HFF-Myc (cell line): ENCODE measurements at regions not wholly inside any gene's neighbourhood (a gene's known extent, or its start where the extent isn't known, plus 50 kb on each side); places are given as distances from the start of the nearest gene placed in this dataset.

Source experiments
- DNase-seq: peaks from one replicate; pipeline ENCODE4 v3.0.0-alpha.2; 2011; ENCODE audit warnings: low read depth; ENCODE audit errors: extremely low read depth
- H3K4me3 ChIP-seq: replicated peaks from 2 replicates; pipeline ENCODE4 v1.5.1; 2011; ENCODE audit warnings: low read depth, mild to moderate bottlenecking, control low read depth, low read length
- CTCF ChIP-seq: IDR thresholded peaks from 2 replicates; pipeline ENCODE4 v1.5.1; 2012; ENCODE audit warnings: mild to moderate bottlenecking, low read depth, low read length, control low read depth; ENCODE audit errors: missing control alignments

GRCh38 chr3:191119415-191120295, 79.4 kb upstream of the OSTN start:
- TF ChIP-seq CTCF, result no peak
- no peak for DNase-seq
- H3K4me3 ChIP-seq, result no peak overlapping the region

- H3K4me3 ChIP-seq, result no peak overlapping the region
- no peak for DNase-seq
- TF ChIP-seq CTCF, result no peak
Measured at GRCh38 chr3:191111722-191112121, 87.3 kb upstream of the OSTN start.

DNA sequence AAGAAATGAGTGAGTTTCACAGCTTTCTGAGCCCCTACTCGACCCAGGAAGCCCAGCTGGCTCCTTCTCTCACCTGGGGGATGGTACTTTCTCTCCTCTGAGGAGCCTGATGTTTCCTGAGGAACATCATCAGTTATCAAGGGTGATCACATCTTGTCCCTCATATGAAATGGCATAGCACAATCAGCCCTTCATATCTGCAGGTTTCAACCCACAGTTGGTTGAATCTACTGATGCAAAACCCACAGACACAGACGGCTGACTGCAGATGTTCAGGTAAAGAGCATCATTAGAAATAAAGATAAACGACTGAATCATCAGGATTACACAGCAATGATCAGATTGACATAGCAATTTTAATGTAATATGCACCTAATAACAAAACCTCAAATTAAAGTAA, 93.6 kb upstream of the OSTN start:
- TF ChIP-seq CTCF, result no peak
- no peak overlapping the region for H3K4me3 ChIP-seq
- no peak for DNase-seq

DNA sequence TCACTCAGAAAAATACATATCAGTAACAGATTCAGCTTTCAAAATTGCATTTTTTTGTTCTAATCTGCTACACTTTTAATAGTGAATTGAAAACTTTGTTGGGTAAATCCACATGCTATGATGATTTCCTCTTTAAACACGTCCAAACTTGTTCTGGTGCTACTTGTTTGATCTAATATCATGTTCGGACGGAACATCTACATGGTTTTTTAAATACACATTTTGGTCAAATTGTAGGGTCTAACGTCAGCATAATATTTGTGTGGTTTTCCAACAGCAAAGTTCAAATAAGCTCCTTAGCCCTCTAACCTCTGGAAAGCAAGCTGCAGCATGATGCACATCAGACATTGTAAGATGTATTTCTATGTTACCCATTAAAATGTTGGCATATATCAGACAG, 98.5 kb upstream of the OSTN start:
- TF ChIP-seq CTCF, result no peak
- no peak for DNase-seq
- H3K4me3 ChIP-seq, result no peak overlapping the region

GRCh38 chr3:191094057-191094845, 104.8 kb upstream of the OSTN start:
- no peak for TF ChIP-seq CTCF
- no peak for DNase-seq
- no peak overlapping the region for H3K4me3 ChIP-seq

- no peak for TF ChIP-seq CTCF
- no peak for DNase-seq
Measured at GRCh38 chr3:191087391-191087790, 111.7 kb upstream of the OSTN start.

More at GRCh38 chr3:191087391-191087790, 111.7 kb upstream of the OSTN start:
- H3K4me3 ChIP-seq, result no peak overlapping the region
